Inflammatory macrophage treated with lipopolysaccharide for 4 hours (primary cell): ENCODE measurements at regions not wholly inside any gene's neighbourhood (a gene's known extent, or its start where the extent isn't known, plus 50 kb on each side); places are given as distances from the start of the nearest gene placed in this dataset.
"Not testable (repeated sequence)": the region's sequence is repeated elsewhere in the genome, so short reads cannot be mapped to it uniquely, and the experiment has no call there.

Experiments
- DNase-seq: peaks from one replicate; pipeline ENCODE4 v3.0.0-alpha.2; 2020

DNA sequence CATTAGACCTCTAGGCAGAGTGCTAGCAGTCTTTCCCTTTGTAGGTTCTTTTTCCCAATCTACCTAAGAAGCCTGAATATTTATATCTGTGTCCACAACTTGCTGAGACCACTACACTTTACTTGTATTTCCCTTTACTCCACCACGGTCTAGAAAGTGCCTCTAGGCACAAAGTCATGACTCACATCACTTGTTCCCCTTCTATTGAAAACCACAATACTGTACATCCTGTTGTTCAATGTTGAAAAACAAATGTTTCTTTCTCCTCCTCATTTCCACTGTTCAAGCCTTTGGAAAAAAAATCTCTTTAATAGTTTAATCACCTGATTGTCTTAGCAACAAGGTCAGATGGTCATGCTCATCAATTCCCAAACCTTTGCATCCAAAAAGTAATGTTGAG, 326.7 kb downstream of the GUCY2F start:
- DNase-seq = no peak

DNA sequence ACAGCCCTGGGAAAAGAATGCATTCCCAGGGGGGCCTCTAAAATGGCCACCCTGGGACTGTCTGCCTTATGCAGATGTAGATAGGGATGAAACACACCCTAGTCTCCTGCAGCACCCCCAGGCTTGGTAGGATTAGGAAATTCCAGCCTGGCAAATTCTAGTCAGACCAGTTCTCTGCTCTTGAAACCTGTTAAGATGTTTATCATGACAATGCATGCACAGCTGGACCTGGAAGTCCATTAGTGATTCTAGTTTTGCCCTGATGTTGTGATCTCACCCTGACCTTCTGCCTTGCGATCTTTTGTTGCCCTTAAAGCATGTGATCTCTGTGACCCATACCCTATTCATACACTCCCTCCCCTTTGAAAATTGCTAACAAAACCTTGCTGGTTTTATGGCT, 337.7 kb downstream of the GUCY2F start:
- not testable (repeated sequence) for DNase-seq

DNA sequence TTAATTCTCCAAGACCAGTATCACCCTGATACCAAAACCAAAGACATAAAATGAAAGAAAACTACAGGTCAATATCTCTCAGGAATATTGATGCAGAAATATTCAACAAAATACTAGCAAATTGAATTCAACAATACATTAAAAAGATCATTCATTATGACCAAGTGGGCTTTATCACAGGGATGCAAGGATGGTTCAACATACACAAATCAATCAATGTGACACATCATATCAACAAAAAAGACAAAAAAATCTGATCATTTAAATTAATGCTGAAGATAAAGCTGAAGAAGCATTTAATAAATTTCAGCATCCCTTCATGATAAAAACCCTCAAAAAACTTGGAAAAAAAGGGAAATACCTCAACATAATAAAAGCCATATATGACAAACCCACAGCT, 341.4 kb downstream of the GUCY2F start:
- no peak for DNase-seq

DNA sequence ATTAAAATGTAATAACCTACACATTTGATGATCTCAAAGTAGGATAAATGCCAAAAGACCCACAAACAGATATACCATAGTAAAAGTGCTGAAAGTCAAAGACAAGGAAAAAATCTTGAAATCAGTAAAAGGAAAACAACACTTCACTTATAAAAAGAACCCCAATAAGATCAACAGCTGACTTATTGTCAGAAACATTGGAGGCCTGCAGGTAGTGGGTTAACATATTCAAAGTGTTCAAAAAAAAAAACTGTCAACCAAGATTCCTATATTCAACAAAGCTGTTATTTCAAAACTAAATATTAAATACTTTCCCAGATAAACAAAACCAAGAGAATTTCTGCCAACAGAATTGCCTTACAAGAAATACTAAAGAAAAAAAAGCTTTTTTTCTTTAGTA, 347.1 kb downstream of the GUCY2F start:
- DNase-seq = no peak

DNA sequence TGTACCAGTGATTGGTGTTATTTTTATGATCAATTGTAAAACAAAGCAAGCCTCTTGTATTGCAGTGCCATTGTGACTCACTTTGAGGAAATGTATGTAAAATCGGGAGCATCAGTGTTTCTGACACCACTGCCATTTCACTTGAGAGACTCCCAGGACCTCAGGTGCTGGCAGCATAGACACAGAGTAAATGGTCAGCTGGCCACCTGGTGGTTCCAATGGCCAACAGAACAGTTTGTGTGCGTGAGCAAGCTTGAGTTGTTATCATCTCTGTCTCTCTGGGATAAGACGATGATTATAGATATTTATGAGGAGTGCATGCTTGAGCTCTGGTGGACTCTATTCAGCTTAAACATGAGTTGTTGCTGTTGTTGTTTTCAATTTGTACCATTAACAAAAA, 356.6 kb downstream of the GUCY2F start:
- no peak for DNase-seq

DNA sequence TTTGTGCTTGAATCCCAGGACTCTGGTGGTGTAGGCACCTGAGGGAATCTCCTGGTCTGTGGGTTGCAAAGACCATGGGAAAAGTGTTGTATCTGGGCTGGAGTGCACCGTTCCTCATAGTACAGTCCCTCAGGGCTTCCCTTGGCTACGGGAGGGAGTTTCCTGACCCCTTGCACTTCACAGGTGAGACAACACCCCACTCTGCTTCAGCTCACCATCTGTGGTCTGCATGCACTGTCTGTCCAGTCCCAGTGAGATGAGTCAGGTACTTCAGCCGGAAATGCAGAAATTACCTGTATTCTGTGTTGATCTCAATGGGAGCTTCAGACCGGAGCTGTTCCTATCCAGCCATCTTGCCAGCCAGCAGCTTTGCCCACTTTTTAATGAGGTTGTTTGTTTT, 353.0 kb upstream of the IRS4 start:
- no peak for DNase-seq

DNA sequence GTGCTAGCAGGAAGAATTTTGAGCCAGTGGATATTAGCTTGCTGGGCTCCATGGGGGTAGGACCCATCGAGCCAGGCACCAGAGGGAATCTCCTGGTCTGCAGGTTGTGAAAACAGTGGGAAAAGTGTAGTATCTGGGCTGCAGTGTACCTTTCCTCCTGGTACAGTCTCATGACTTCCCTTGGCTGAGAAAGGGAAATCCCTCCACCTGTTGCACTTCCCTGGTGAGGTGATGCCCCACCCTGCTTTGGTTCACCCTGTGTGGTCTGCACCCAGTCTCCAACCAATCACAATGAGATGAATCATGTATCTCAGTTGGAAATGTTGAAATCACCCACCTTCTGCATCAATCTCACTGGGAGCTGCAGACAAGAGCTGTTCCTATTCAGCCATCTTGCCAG, 341.4 kb upstream of the IRS4 start:
- no peak for DNase-seq

DNA sequence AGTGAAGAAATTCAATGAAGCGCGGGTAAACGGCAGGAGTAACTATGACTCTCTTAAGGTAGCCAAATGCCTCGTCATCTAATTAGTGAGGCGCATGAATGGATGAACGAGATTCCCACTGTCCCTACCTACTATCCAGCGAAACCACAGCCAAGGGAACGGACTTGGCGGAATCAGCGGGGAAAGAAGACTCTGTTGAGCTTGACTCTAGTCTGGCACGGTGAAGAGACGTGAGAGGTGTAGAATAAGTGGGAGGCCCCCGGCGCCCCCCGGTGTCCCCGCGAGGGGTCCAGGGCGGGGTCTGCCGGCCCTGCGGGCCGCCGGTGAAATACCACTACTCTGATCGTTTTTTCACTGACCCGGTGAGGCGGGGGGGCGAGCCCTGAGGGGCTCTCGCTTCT, 317.8 kb upstream of the IRS4 start:
- not testable (repeated sequence) for DNase-seq

DNA sequence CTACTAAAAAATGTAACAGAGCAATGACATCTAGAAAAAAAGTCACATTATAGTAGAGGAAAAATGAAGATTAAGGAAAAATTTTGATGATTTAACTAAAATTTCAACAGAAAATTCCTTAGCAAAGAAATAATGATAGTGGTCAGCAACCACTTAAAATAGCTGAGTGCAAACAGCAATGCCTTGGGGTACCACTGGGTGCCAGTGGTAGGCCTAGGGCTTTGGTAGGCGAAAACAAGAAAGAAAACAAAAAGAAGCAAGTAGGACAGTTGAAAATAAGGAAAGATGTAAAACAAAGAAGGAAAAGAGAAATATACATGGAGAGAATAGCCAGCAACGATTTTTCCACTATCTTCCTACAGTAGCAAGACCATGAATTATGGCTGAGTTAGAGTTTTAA, 313.5 kb upstream of the IRS4 start:
- no peak for DNase-seq

DNA sequence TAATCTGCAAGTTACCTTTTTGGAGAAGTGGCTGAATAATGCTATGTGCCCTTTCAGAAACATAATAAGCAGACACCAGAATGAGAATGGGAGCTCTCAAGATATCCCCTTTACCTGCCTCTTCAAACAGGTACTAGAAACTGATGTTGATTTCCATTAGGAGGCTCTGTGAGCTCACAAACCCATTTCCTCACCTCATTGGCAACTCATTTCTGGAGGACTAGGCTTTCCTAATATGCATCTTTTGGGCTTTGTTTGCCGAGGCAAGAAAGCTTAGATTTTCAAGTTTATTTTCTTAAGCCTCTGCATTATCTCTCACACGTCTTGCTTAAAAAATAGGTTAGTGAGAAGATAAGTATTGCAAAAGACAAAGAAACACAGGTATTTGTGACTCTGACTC, 313.1 kb upstream of the IRS4 start:
- no peak for DNase-seq

DNA sequence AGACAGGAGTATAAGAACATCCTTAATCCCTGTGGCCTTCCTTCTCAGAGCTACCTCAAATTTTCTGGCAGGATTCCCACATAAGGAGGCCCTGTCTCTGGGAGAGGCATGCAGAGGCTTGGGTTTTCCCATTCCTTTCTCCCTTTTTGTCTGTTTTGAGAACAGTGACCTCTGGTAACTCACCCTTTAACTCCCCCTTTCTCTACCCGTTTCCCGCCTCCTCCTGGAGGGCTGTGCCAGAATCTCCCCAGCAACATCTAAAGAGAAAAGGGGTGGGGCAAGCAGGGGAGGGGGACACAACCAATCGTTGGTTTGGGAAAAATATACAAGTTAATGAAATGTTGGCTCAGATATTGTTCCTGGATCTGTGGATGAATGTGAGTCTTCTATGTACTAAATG, 303.7 kb upstream of the IRS4 start:
- DNase-seq = no peak

DNA sequence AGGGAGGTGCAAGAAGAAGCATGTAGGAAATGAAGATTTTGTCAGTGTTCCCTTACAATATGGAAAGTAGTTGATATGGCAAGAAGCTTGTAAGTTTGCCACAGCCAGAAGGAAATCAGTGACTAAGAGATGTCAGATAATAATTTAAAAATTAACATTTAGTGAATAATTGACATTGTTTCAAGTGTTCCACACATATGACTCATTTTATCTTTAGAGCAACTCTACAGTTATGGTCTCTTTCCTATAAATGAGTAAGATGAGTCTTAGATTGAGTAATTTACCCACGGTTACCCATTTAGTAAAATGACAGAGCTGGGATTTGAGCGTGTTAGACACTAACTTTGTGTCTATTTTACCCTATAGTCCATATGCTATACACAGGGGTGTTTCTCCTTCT, 300.3 kb upstream of the IRS4 start:
- DNase-seq = no peak

DNA sequence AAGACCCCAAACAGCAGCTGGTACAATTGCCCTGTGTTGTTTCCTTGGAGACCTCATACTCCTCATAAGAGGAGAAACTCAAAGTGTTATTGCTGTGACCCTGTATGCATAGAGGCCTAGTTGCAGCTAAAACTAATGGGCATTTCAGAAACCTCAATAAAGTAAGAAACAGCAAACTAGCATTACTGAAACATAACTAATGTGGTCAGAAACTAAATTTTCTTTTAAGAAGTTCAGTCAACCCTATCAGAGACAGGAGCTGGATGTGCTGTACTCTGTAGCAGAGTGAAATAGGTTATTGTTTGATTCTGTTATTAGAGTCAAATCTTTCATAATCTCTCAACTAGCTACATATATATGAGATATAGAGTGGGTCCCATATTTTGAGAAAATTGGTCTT, 257.5 kb upstream of the IRS4 start:
- DNase-seq = no peak

DNA sequence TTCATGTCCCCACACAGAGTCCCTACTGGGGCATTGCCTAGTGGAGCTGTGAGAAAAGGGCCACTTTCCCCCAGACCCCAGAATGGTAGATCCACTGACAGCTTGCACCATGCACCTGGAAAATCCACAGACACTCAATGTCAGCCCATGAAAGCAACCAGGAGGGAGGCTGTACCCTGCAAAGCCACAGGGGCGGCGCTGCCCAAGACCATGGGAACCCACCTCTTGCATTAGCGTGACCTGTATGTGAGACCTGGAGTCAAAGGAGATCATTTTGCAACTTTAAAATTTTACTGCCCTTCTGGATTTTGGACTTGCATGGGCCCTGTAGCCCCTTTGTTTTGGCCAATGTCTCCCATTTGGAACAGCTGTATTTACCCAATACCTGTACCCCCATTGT, 236.5 kb upstream of the IRS4 start:
- DNase-seq = not testable (repeated sequence)

DNA sequence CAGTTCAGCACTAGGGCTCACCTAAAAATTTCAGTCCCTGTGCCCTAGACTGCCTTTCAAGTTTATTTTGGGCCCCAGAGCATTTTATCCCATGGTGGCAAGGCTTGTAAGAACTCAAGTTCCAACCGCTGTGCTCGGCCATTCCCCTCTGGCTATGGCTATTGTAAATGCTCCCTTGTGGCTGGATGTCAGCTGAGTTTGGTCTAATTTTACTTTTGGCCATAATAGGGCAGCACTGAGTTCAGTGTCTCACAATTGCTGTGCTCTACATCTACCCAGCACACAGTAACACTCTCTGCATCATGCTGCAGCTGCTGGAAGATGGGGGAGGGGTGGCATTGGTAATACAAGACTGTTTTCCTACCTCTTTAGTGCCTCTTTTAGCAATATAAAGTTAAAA, 210.8 kb upstream of the IRS4 start:
- no peak for DNase-seq

DNA sequence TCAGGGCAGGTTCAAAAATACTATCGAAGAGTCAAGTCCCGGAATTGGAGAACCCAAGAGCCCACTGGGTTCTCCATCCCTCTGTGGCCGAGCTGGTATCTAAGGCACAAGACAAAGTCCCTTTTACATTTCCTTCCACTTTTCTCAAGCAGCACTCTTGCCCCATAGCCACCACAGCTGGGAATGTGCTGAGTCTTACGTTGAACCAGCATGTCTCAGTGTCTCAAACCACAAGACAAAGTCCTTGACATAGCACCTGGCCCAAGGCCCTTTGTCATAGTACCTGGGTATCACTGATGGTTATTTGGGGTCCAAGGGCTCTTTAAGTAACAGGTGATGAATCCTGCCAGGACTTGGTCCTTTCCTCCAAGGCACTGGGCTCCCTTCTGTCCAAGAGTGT, 210.2 kb upstream of the IRS4 start:
- no peak for DNase-seq

DNA sequence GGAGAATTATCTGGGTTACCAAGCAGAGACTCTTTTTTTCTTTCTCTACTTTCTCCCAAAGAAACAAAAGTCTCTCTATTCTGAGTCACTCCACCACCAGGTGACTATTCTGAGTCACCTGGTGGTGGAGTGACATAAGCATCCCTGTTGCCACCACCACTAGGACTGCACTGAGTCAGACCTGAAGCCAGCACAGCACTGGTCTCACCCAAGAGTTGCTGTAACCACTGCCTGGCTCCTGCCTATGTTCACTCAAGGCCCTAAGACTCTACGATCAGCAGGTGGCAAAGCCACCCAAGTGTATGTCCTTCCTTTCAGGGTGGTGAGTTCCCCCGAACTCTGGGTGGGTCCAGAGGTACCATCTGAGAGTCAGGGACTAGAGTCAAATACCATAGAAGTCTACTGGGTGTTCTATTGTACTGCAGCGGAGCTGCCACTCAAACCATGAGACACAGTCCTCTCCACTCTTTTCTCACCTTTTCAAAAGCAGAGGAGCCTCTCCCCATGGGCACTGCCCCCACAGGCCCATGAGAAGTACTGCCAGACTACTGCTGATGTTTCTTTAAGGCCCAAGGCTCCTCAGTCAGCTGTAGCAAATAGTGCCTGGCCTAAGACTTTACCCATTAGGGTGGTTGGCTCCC, 209.6 kb upstream of the IRS4 start:
- DNase-seq = no peak

DNA sequence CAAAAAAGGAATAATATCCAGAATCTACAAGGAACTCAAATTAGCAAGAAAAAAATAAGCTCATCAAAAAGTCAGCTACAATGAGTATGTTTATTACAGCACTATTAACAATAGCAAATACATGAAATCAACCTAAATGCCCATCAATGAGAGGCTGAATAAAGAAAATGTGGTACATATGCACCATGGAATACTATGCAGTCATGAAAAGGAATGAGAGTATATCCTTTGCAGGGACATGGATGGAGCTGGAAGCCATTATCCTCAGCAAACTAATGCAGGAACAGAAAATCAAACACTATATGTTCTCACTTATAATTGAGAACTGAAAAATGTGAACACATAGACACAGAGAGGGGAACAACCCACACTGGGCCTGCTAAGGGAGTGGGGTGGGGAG, 178.4 kb upstream of the IRS4 start:
- DNase-seq = no peak

DNA sequence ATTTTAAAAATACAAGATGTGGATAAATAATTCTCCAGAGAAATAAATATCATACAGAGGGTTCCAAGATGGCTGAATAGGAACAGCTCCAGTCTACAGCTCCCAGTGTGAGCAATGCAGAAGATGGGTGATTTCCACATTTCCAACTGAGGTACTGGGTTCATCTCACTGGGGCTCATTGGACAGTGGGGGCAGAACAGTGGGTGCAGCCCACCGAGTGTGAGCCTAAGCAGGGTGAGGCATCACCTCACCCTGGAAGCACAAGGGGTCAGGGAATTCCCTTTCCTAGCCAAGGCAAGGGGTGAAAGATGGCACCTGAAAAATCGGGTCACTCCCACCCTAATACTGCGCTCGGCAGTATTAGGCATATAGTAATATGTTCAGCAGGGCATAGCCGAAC, 167.5 kb upstream of the IRS4 start:
- not testable (repeated sequence) for DNase-seq

DNA sequence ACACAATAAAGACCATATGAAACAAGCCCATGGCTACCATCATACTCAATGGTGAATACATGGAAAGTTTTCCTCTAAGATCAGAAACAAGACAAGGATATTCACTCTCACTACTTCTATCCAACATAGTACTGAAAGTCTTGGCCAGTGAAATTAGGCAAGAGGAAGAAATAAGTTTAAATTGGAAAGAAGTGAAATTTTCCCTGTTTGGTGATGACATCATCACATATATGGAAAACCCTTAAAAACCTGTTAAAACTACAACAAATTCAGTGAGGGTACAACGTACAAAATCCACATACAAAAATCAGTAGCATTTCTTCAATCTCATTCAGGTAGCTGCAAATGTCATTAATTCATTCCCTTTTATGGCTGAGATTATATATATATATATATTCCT, 164.0 kb upstream of the IRS4 start:
- DNase-seq = no peak

DNA sequence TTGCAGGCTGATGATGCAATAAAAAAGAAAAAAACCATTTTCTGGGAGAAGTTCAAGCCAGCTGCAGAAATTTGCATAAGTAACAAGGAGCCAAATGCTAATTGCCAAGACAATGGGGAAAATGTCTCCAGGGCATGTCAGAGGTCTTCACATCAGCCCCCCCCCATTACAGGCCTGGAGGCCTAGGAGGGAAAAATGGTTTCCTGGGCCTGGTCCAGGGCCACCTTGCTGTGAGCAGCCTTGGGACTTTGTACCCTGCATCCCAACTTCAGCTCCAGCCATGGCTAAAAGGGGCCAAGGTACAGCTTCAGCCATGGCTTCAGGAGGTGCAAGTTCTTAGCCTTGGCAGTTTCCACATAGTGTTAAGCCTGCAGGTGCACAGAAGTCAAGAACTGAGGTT, 160.0 kb upstream of the IRS4 start:
- not testable (repeated sequence) for DNase-seq

DNA sequence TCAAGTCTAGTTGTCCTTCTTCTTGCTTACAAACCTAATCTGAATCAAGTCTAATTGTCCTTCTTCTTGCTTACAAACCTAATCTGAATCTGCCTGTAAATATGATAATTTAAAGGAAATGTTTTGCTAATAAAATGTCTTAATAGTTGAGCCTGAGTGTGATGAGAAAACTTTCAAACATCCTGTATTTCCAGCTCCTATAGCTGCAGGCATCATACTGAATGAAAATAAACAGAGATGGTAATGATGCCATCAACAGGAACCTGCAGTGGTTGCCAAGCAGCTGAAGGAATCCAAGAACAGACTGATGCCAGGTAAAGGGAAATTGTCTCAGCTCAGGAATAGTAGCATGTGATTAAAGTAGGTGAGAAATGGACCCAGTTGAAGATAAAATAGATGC, 156.1 kb upstream of the IRS4 start:
- no peak for DNase-seq

DNA sequence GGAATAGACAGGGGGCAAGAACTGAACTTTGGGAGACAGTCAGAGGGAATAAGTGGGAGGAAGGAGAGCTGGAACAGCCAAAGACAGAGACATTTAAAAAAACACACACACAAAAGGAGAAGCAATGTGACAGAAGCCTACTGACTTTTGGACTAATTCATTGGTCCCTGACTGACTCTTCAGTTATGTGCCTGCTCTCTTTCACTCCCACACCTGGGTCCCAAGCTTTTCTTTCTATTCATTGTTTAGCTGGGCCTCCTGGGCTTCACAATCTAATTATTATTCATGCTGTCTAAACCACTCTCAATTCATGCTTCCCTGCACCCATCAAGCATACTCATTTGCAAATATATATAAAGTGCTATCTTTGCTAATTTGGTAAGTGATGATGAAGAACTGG, 139.2 kb upstream of the IRS4 start:
- DNase-seq = no peak

DNA sequence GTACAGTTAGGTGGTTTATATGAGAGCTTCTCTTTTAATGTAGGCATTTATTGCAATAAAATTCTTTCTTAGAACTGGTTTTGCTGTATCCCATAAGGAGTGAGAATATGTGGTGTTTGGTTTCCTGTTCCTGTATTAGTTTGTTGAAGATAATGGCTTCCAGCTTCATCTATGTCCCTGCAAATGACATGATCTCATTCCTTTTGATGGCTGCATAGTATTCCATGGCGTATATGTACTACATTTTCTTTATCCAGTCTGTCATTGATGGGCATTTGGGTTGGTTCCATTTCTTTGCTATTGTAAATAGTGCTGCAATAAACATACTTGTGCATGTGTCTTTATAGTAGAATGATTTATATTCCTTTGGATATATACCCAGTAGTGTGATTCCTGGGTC, 106.7 kb upstream of the IRS4 start:
- DNase-seq = not testable (repeated sequence)

DNA sequence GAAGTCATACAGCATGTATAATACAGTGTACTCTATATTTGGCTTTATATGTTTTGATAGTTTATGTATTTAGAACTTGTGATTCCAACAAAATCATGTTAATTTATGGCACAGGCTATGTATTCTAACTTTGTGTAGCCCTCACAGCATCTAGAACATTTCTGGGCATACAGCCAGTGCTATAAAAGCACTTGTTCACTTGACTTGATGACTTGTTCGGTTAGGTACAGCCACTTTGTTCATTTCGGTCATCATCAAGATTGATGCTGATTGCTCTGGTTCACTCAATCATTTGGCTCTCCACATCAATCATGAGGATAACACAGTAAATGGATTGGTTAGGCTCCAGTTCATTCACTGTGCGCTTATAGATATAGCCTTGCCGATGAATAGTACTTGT, 97.6 kb upstream of the IRS4 start:
- DNase-seq = no peak

DNA sequence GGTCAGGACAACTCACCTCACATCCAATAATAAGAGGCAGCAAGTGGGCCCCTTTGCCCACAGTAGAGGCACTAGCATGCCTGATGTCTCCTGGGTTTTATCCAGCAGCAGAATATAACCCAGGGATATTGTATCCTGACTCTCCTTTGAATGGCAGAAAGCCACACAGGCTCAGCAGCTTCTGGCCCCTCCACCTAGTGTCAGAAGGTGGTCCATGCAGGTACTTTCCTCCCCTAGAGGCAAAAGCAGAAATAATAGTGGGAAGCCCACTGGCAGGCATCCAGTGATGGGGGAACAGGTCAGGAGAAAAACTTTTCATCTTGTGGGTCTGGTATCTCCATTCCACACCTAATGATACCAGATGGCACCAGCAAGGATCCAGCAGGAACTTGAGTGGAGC, 75.5 kb upstream of the IRS4 start:
- DNase-seq = no peak
